Hepatocyte (in vitro differentiated cells): ENCODE measurements at regions not wholly inside any gene's neighbourhood (a gene's known extent, or its start where the extent isn't known, plus 50 kb on each side); places are given as distances from the start of the nearest gene placed in this dataset.

Source experiments
- DNase-seq: peaks from one replicate; pipeline ENCODE4 v3.0.0-alpha.2; 2016; ENCODE audit warnings: low spot score
- H2AFZ ChIP-seq: fragments of 200-600 bp; sonication (generic); 2 replicates; pipeline ENCODE4 v1.6.0; 2016; ENCODE audit warnings: antibody characterized with exemption, mild to moderate bottlenecking
- H3K27ac ChIP-seq: fragments of 200-600 bp; sonication (generic); 2 replicates; pipeline ENCODE4 v1.5.1; 2016; ENCODE audit warnings: mild to moderate bottlenecking
- H3K27me3 ChIP-seq: fragments of 200-600 bp; sonication (generic); 2 replicates; pipeline ENCODE4 v1.6.1; 2016
- H3K36me3 ChIP-seq: fragments of 200-600 bp; sonication (generic); replicated peaks from 2 replicates; pipeline ENCODE4 v1.5.1; 2016; ENCODE audit warnings: low read depth; ENCODE audit not compliant: insufficient read depth
- H3K4me1 ChIP-seq: fragments of 200-600 bp; sonication (generic); 2 replicates; pipeline ENCODE4 v1.5.1; 2016; ENCODE audit warnings: mild to moderate bottlenecking, moderate library complexity; ENCODE audit not compliant: insufficient read depth
- H3K4me2 ChIP-seq: fragments of 200-600 bp; sonication (generic); 2 replicates; pipeline ENCODE4 v1.6.0; 2016
- H3K4me3 ChIP-seq: fragments of 200-600 bp; sonication (generic); 2 replicates; pipeline ENCODE4 v1.5.1; 2016; ENCODE audit warnings: mild to moderate bottlenecking
- H3K79me2 ChIP-seq: fragments of 200-600 bp; sonication (generic); 2 replicates; pipeline ENCODE4 v1.6.0; 2017; ENCODE audit warnings: mild to moderate bottlenecking
- H3K9me2 ChIP-seq: fragments of 200-600 bp; sonication (generic); replicated peaks from 2 replicates; pipeline ENCODE4 v1.6.0; 2017; ENCODE audit warnings: mild to moderate bottlenecking; ENCODE audit not compliant: insufficient read depth
- H3K9me3 ChIP-seq: fragments of 200-600 bp; sonication (generic); 2 replicates; pipeline ENCODE4 v1.5.1; 2016; ENCODE audit warnings: low read depth, mild to moderate bottlenecking
- H4K20me1 ChIP-seq: fragments of 200-600 bp; sonication (generic); 2 replicates; pipeline ENCODE4 v1.6.0; 2016; ENCODE audit warnings: mild to moderate bottlenecking; ENCODE audit not compliant: insufficient read depth, poor library complexity, severe bottlenecking
- EZH2 ChIP-seq: fragments of 200-600 bp; sonication (generic); IDR thresholded peaks from 2 replicates; pipeline ENCODE4 v1.6.1; 2016; ENCODE audit warnings: antibody characterized with exemption, mild to moderate bottlenecking, borderline replicate concordance
- EZH2phosphoT487 ChIP-seq: fragments of 200-600 bp; sonication (generic); IDR thresholded peaks from one replicate; pipeline ENCODE4 v1.6.1; 2018; ENCODE audit warnings: antibody characterized with exemption, mild to moderate bottlenecking, low read depth, moderate library complexity; ENCODE audit not compliant: unreplicated experiment, severe bottlenecking
- WGBS: methylation state at CpG from one replicate; pipeline ENCODE4 v1.1.6; 2016; ENCODE audit warnings: low lambda C conversion rate; ENCODE audit errors: missing lambda C conversion rate; 5-methylcytosine and 5-hydroxymethylcytosine counted together
- TF ChIP-seq, protein P1 (sequence below): fragments of 200-600 bp; sonication (generic); IDR thresholded peaks from 2 replicates; pipeline ENCODE4 v1.5.1; 2016; ENCODE audit warnings: antibody characterized with exemption, mild to moderate bottlenecking; ENCODE audit not compliant: poor library complexity

DNA sequence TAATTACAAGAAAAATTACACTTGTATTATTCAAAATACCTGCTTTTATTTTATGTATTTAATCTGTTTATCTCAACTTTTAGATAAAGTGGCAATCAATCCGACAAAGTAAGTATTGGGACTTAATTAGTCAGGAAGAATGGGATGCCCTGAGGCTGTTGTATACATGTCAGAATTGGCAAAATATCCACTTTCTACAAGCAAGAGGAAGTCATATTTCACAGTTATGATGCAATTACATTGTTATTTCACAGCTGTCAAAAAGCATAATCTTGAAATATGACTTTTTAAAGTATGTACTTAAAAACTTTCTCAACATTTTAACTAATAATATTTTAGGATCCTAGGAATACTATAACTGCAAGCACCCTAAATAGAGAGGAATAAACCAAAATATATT lies 357.1 kb upstream of the MGAT4C start:
- no peak overlapping the region for H2AFZ ChIP-seq
- WGBS = 60% methylated on average over 1 of the region's 1 CpG
- no peaks in the 10 kb centered on the region for H3K79me2 ChIP-seq
- no peaks in the 10 kb centered on the region for H3K9me2 ChIP-seq
- no peaks in the 10 kb centered on the region for H3K4me1 ChIP-seq
- H3K4me3 ChIP-seq = no peak overlapping the region
- TF ChIP-seq EZH2phosphoT487 (no peak), EZH2 (no peak)
- TF ChIP-seq, protein P1, sequence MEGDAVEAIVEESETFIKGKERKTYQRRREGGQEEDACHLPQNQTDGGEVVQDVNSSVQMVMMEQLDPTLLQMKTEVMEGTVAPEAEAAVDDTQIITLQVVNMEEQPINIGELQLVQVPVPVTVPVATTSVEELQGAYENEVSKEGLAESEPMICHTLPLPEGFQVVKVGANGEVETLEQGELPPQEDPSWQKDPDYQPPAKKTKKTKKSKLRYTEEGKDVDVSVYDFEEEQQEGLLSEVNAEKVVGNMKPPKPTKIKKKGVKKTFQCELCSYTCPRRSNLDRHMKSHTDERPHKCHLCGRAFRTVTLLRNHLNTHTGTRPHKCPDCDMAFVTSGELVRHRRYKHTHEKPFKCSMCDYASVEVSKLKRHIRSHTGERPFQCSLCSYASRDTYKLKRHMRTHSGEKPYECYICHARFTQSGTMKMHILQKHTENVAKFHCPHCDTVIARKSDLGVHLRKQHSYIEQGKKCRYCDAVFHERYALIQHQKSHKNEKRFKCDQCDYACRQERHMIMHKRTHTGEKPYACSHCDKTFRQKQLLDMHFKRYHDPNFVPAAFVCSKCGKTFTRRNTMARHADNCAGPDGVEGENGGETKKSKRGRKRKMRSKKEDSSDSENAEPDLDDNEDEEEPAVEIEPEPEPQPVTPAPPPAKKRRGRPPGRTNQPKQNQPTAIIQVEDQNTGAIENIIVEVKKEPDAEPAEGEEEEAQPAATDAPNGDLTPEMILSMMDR = no peak
- H3K4me2 ChIP-seq = no peak overlapping the region
- H3K27me3 ChIP-seq = no peaks in the 10 kb centered on the region
- no peak for DNase-seq
- H3K9me3 ChIP-seq = no peaks in the 10 kb centered on the region
- no peaks in the 10 kb centered on the region for H4K20me1 ChIP-seq
- no peaks in the 10 kb centered on the region for H3K36me3 ChIP-seq
- H3K27ac ChIP-seq = no peak overlapping the region

DNA sequence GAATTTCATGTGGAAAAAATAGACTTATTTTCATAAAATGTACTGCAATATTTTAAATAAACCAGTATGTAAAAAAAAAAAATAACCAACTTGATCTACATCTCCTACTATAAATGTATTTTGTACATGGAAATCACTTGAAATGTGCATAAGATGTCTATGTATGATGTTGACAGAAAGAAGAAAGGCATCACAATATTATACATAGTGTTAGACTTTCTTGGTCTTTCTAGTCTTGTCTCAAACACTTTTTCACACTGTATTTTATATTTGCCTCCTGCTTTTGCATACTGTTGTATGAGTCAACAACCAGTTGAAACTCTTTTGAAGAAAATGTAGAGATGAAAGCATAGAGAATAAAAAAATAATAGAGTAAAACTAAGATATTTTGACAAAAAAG lies 352.4 kb upstream of the MGAT4C start:
- no peaks in the 10 kb centered on the region for H3K27me3 ChIP-seq
- no peaks in the 10 kb centered on the region for H3K9me2 ChIP-seq
- DNase-seq = no peak
- no peak overlapping the region for H2AFZ ChIP-seq
- no peaks in the 10 kb centered on the region for H3K9me3 ChIP-seq
- no peak overlapping the region for H3K4me3 ChIP-seq
- no peaks in the 10 kb centered on the region for H3K79me2 ChIP-seq
- H3K4me1 ChIP-seq = no peaks in the 10 kb centered on the region
- TF ChIP-seq EZH2 (no peak), EZH2phosphoT487 (no peak)
- TF ChIP-seq, protein P1 = no peak
- H4K20me1 ChIP-seq = no peaks in the 10 kb centered on the region
- H3K36me3 ChIP-seq = no peaks in the 10 kb centered on the region
- H3K4me2 ChIP-seq = no peak overlapping the region
- H3K27ac ChIP-seq = no peak overlapping the region

GRCh38 chr12:86601550-86602308 lies 345.5 kb upstream of the MGAT4C start:
- Histone ChIP-seq H3K9me2 (no peaks in the 10 kb centered on the region), H3K79me2 (no peaks in the 10 kb centered on the region), H2AFZ (no peak overlapping the region), H3K36me3 (no peaks in the 10 kb centered on the region), H3K4me1 (no peaks in the 10 kb centered on the region), H3K27me3 (no peaks in the 10 kb centered on the region), H4K20me1 (no peaks in the 10 kb centered on the region), H3K4me2 (no peak overlapping the region), H3K27ac (no peak overlapping the region), H3K4me3 (no peak overlapping the region), H3K9me3 (no peaks in the 10 kb centered on the region)
- TF ChIP-seq EZH2 = no peak
- TF ChIP-seq EZH2phosphoT487 = no peak
- TF ChIP-seq, protein P1 = no peak
- DNase-seq = no peak
- 96% methylated on average over 27 of the region's 27 CpGs for WGBS
